ENCODE measurements at regions not wholly inside any gene's neighbourhood (a gene's known extent, or its start where the extent isn't known, plus 50 kb on each side); places are given as distances from the start of the nearest gene placed in this dataset.

DNA sequence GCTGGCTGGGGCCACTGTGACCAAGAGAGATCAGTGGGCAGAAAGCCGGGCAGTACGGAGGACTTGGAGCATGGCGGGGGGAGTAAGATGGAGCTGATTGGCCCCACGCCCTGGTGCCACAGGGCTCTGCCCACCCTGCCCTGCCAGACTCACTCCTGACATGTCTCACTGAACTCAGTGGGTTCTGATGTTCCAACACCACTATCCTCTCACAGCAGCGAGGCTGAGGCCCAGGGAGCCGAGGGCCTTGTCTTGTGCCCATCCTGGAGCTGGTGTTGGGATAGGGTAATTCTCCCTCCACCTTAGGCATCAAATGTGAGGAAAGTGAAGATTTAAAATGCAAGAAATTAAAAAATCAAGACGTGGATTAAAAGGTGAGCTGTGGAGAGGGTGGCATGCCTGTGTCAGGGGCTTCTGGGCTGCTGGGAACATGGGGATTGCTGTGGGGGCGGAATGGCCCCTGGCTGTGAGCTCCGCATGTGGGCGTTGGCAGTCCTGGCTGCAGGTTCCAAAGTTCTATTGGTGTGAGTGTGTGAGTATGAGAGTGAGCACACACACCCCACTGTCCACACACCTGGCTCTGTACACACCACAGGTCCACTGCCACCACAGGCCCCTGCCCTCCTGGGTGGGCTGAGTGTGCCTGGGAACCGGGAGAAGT lies 283.5 kb upstream of the HS6ST1 start:
- TF ChIP-seq, protein P1, sequence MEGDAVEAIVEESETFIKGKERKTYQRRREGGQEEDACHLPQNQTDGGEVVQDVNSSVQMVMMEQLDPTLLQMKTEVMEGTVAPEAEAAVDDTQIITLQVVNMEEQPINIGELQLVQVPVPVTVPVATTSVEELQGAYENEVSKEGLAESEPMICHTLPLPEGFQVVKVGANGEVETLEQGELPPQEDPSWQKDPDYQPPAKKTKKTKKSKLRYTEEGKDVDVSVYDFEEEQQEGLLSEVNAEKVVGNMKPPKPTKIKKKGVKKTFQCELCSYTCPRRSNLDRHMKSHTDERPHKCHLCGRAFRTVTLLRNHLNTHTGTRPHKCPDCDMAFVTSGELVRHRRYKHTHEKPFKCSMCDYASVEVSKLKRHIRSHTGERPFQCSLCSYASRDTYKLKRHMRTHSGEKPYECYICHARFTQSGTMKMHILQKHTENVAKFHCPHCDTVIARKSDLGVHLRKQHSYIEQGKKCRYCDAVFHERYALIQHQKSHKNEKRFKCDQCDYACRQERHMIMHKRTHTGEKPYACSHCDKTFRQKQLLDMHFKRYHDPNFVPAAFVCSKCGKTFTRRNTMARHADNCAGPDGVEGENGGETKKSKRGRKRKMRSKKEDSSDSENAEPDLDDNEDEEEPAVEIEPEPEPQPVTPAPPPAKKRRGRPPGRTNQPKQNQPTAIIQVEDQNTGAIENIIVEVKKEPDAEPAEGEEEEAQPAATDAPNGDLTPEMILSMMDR (IDR thresholded peaks at IDR 0.05) = no peak
- TF ChIP-seq POLR2A (IDR thresholded peaks at IDR 0.05) = no peak

All from lower leg skin (tissue), 3 donors.